ACC112 (cell line): ENCODE measurements at regions not wholly inside any gene's neighbourhood (a gene's known extent, or its start where the extent isn't known, plus 50 kb on each side); places are given as distances from the start of the nearest gene placed in this dataset.

Source experiments
- H2AFZ ChIP-seq: fragments of 200-600 bp; sonication (generic); one replicate; pipeline ENCODE4 v1.6.0; 2017; ENCODE audit warnings: antibody characterized with exemption, low read length; ENCODE audit not compliant: unreplicated experiment
- H3K27ac ChIP-seq: fragments of 200-600 bp; sonication (generic); 2 replicates; pipeline ENCODE4 v1.5.1; 2014; ENCODE audit warnings: low read depth, mild to moderate bottlenecking, antibody characterized with exemption, low read length, moderate library complexity
- H3K27me3 ChIP-seq: fragments of 200-600 bp; sonication (generic); 2 replicates; pipeline ENCODE4 v1.6.1; 2014; ENCODE audit warnings: mild to moderate bottlenecking, antibody characterized with exemption, low read length, moderate library complexity, mixed read lengths; ENCODE audit not compliant: insufficient read depth
- H3K36me3 ChIP-seq: fragments of 200-600 bp; sonication (generic); 2 replicates; pipeline ENCODE4 v1.6.1; 2016; ENCODE audit warnings: mild to moderate bottlenecking, antibody characterized with exemption, low read length, moderate library complexity, mixed read lengths; ENCODE audit not compliant: insufficient read depth
- H3K4me1 ChIP-seq: fragments of 200-600 bp; sonication (generic); one replicate; pipeline ENCODE4 v1.6.1; 2016; ENCODE audit warnings: low read length, mixed read lengths; ENCODE audit not compliant: insufficient read depth, unreplicated experiment, control insufficient read depth
- H3K4me3 ChIP-seq: fragments of 200-600 bp; sonication (generic); 2 replicates; pipeline ENCODE4 v1.5.1; 2014; ENCODE audit warnings: mild to moderate bottlenecking, low read depth, low read length
- H3K79me2 ChIP-seq: fragments of 200-600 bp; sonication (generic); one replicate; pipeline ENCODE4 v1.6.0; 2016; ENCODE audit warnings: low read length; ENCODE audit not compliant: control insufficient read depth, unreplicated experiment, insufficient read depth

GRCh38 chr1:239833723-239834122, 258.0 kb upstream of the FMN2 start:
- no peaks in the 10 kb centered on the region for H3K27me3 ChIP-seq
- H3K36me3 ChIP-seq, result no peaks in the 10 kb centered on the region
- H3K4me1 ChIP-seq, result no peaks in the 10 kb centered on the region
- H3K4me3 ChIP-seq, result no peak overlapping the region
- H3K79me2 ChIP-seq, result no peaks in the 10 kb centered on the region
- H3K27ac ChIP-seq, result no peak overlapping the region
- H2AFZ ChIP-seq, result no peak overlapping the region

DNA sequence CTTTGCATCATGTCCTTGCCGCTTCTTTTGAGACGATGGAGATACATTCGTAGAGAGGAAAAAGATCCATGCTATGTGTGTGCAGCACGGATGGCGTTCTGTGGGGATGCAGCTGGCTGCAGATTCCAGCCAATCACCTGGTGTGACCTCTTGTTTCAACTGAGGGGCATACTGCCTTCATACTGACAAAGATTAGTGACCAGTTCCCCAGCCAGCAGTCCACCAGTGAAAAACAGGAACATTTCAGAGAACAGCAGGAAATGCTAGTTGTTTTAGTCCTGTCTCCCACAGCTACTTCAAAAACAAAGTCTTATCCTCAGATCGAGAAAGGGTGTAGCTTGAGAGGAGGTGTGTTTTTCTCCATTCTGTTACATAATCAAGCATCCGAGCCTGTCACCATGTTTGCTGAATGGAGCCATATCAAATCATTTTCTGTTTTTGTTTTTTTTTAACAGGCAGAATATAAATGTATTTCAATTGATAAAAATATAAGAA, 255.7 kb upstream of the FMN2 start:
- H3K4me1 ChIP-seq, result no peaks in the 10 kb centered on the region
- H3K4me3 ChIP-seq, result no peak overlapping the region
- no peaks in the 10 kb centered on the region for H3K27me3 ChIP-seq
- H3K79me2 ChIP-seq, result no peaks in the 10 kb centered on the region
- H2AFZ ChIP-seq, result no peak overlapping the region
- H3K36me3 ChIP-seq, result no peaks in the 10 kb centered on the region
- H3K27ac ChIP-seq, result no peak overlapping the region

- Histone ChIP-seq H3K4me1 (no peaks in the 10 kb centered on the region), H3K4me3 (no peak overlapping the region), H2AFZ (no peak overlapping the region), H3K79me2 (no peaks in the 10 kb centered on the region), H3K27me3 (no peaks in the 10 kb centered on the region), H3K36me3 (no peaks in the 10 kb centered on the region), H3K27ac (no peak overlapping the region)
These were observed 251.3 kb upstream of the FMN2 start for GRCh38 chr1:239840336-239840735.

- Histone ChIP-seq H3K27ac (no peak overlapping the region), H2AFZ (no peak overlapping the region), H3K4me1 (no peaks in the 10 kb centered on the region), H3K79me2 (no peaks in the 10 kb centered on the region), H3K27me3 (no peaks in the 10 kb centered on the region), H3K4me3 (no peak overlapping the region), H3K36me3 (no peaks in the 10 kb centered on the region)
These were observed 250.9 kb upstream of the FMN2 start for GRCh38 chr1:239840790-239841189.

GRCh38 chr1:239841631-239842030, 250.1 kb upstream of the FMN2 start:
- Histone ChIP-seq H3K27ac (no peak overlapping the region), H3K4me3 (no peak overlapping the region), H3K79me2 (no peaks in the 10 kb centered on the region), H3K4me1 (no peaks in the 10 kb centered on the region), H3K27me3 (no peaks in the 10 kb centered on the region; the same call in 1 of the 2 replicates), H2AFZ (no peak overlapping the region), H3K36me3 (no peaks in the 10 kb centered on the region)

DNA sequence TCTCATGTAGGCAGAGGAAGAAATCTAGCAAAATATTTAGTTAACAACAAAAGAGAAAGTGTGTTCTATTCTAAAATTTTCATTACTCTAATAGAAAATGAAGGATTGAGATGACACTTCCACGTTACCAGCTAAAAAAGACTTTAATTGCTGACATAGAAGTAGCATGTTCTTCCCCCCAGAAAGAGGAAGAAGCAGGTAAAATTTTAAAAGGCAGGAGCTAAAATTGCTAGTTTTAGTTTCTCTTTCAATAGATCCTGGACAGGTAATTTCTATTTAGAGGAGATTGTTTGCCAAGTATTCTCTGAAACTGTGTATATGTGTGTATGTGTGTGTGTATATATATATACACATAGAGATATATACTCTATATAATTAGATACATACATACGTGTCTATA, 248.1 kb upstream of the FMN2 start:
- Histone ChIP-seq H3K36me3 (no peaks in the 10 kb centered on the region), H3K4me3 (no peak overlapping the region), H3K27ac (no peak overlapping the region), H3K79me2 (no peaks in the 10 kb centered on the region), H2AFZ (no peak overlapping the region), H3K27me3 (no peaks in the 10 kb centered on the region; the same call in 1 of the 2 replicates), H3K4me1 (no peaks in the 10 kb centered on the region)

- H2AFZ ChIP-seq, result no peak overlapping the region
- H3K27me3 ChIP-seq, result no peaks in the 10 kb centered on the region; the same call in 1 of the 2 replicates
- H3K36me3 ChIP-seq, result no peaks in the 10 kb centered on the region
- no peak overlapping the region for H3K4me3 ChIP-seq
- no peaks in the 10 kb centered on the region for H3K4me1 ChIP-seq
- no peak overlapping the region for H3K27ac ChIP-seq
- no peaks in the 10 kb centered on the region for H3K79me2 ChIP-seq
These were observed 246.8 kb upstream of the FMN2 start for GRCh38 chr1:239844833-239845232.

GRCh38 chr1:239854922-239855321, 236.8 kb upstream of the FMN2 start:
- Histone ChIP-seq H3K27ac (no peak overlapping the region), H3K4me3 (no peak overlapping the region), H3K36me3 (no peaks in the 10 kb centered on the region), H2AFZ (no peak overlapping the region), H3K79me2 (no peaks in the 10 kb centered on the region), H3K4me1 (no peaks in the 10 kb centered on the region), H3K27me3 (no peaks in the 10 kb centered on the region)

GRCh38 chr1:239856067-239856466, 235.6 kb upstream of the FMN2 start:
- Histone ChIP-seq H3K79me2 (no peaks in the 10 kb centered on the region), H3K4me3 (no peak overlapping the region), H2AFZ (no peak overlapping the region), H3K36me3 (no peaks in the 10 kb centered on the region), H3K27me3 (no peaks in the 10 kb centered on the region), H3K4me1 (no peaks in the 10 kb centered on the region), H3K27ac (no peak overlapping the region)

DNA sequence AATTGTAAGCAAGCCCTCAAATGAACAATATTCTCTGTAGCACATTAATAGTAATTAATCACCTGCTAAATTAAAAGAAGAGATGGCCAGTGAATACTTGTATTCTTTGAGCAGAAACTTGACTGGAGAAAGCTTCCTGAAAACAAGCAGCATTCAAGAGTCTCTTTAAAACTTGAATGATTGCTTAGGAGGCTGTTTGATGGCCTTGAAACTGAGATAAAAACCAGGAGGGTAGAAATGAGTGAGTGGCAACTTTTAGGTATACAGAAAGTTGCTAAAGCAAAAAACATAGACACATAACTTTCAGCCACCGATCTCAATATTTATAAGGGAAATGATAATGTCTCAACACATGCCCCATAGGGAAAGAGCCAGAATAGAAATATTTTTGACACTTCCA, 234.8 kb upstream of the FMN2 start:
- no peaks in the 10 kb centered on the region for H3K27me3 ChIP-seq
- H3K27ac ChIP-seq, result no peak overlapping the region
- H3K79me2 ChIP-seq, result no peaks in the 10 kb centered on the region
- H3K36me3 ChIP-seq, result no peaks in the 10 kb centered on the region
- H3K4me3 ChIP-seq, result no peak overlapping the region
- H3K4me1 ChIP-seq, result no peaks in the 10 kb centered on the region
- H2AFZ ChIP-seq, result no peak overlapping the region

GRCh38 chr1:239858057-239858456, 233.6 kb upstream of the FMN2 start:
- no peak overlapping the region for H2AFZ ChIP-seq
- no peaks in the 10 kb centered on the region for H3K36me3 ChIP-seq
- H3K27ac ChIP-seq, result no peak overlapping the region
- no peaks in the 10 kb centered on the region for H3K4me1 ChIP-seq
- H3K4me3 ChIP-seq, result no peak overlapping the region
- no peaks in the 10 kb centered on the region for H3K79me2 ChIP-seq
- H3K27me3 ChIP-seq, result no peaks in the 10 kb centered on the region
